CD14-positive monocyte (primary cell): ENCODE measurements at regions not wholly inside any gene's neighbourhood (a gene's known extent, or its start where the extent isn't known, plus 50 kb on each side); places are given as distances from the start of the nearest gene placed in this dataset.

Experiments
- DNase-seq, 3 donors: peaks; one replicate each; pipeline ENCODE4 v3.0.0-alpha.2; 2011 to 2022
- H2AFZ ChIP-seq: 2 replicates; pipeline ENCODE4 v1.6.0; 2012; ENCODE audit warnings: mild to moderate bottlenecking, low read depth, low read length, inconsistent platforms; ENCODE audit not compliant: insufficient read depth, poor library complexity, severe bottlenecking
- H3K27ac ChIP-seq, 2 donors: 1 replicate in 1 of 2; 2 replicates in 1 of 2; pipeline ENCODE4 v1.5.1; 2012 to 2013; ENCODE audit warnings: low read length in 2 of 2, control low read depth in 1 of 2, inconsistent platforms in 1 of 2, low read depth in 1 of 2, mild to moderate bottlenecking in 1 of 2
- H3K27me3 ChIP-seq, 2 donors: one replicate each; pipeline versions ENCODE4 v1.6.0 to v1.6.1; 2011 to 2013; ENCODE audit warnings: low read length in 2 of 2; ENCODE audit not compliant: control insufficient read depth in 2 of 2, insufficient read depth in 2 of 2
- H3K36me3 ChIP-seq, 2 donors: replicated peaks in 1 of 2; 1 replicate in 1 of 2; 2 replicates in 1 of 2; pipeline versions ENCODE4 v1.5.1 to v1.6.1; 2012 to 2013; ENCODE audit warnings: low read length in 2 of 2, control low read depth in 1 of 2, inconsistent platforms in 1 of 2, mild to moderate bottlenecking in 1 of 2; ENCODE audit not compliant: insufficient read depth in 2 of 2, control insufficient read depth in 1 of 2
- H3K4me1 ChIP-seq, 2 donors: 1 replicate in 1 of 2; 2 replicates in 1 of 2; pipeline versions ENCODE4 v1.5.1 to v1.6.1; 2012 to 2013; ENCODE audit warnings: low read length in 2 of 2, control low read depth in 1 of 2, inconsistent platforms in 1 of 2, mild to moderate bottlenecking in 1 of 2, moderate library complexity in 1 of 2; ENCODE audit not compliant: insufficient read depth in 2 of 2, control insufficient read depth in 1 of 2
- H3K4me2 ChIP-seq: replicated peaks from 2 replicates; pipeline ENCODE3; 2012; ENCODE audit warnings: low read length, moderate library complexity, mild to moderate bottlenecking; ENCODE audit not compliant: poor library complexity, severe bottlenecking; ENCODE audit errors: extremely low read depth
- H3K4me3 ChIP-seq, 3 experiments: fragments of 200-600 bp in 1 of 3; sonication (generic) in 1 of 3; replicated peaks in 1 of 3; 1 replicate in 2 of 3; 2 replicates in 1 of 3; pipeline ENCODE4 v1.5.1; 2011 to 2013; ENCODE audit warnings: low read length in 3 of 3, mild to moderate bottlenecking in 3 of 3, control low read depth in 2 of 3, low read depth in 2 of 3, inconsistent platforms in 1 of 3, moderate library complexity in 1 of 3
- H3K79me2 ChIP-seq: 2 replicates; pipeline ENCODE4 v1.6.0; 2012; ENCODE audit warnings: mild to moderate bottlenecking, control low read depth, inconsistent platforms, low read length, moderate library complexity; ENCODE audit not compliant: insufficient read depth
- H3K9ac ChIP-seq: 2 replicates; pipeline ENCODE4 v1.6.0; 2017; ENCODE audit warnings: low read length, mild to moderate bottlenecking; ENCODE audit not compliant: insufficient read depth, poor library complexity, severe bottlenecking
- H3K9me3 ChIP-seq, 2 donors: replicated peaks in 1 of 2; 1 replicate in 1 of 2; 2 replicates in 1 of 2; pipeline versions ENCODE4 v1.5.1 to v1.6.1; 2012 to 2013; ENCODE audit warnings: low read length in 2 of 2, control low read depth in 1 of 2; ENCODE audit not compliant: control insufficient read depth in 1 of 2, insufficient read depth in 1 of 2
- H4K20me1 ChIP-seq: 2 replicates; pipeline ENCODE4 v1.6.0; 2012; ENCODE audit warnings: mild to moderate bottlenecking, low read length, control low read depth, moderate library complexity; ENCODE audit not compliant: insufficient read depth
- H3K27ac Mint-ChIP-seq, 7 donors: one replicate each; pipeline ENCODE4 v1.8.0; 2020; ENCODE audit warnings: mild to moderate bottlenecking in 7 of 7, mixed read lengths in 7 of 7, moderate library complexity in 6 of 7, inconsistent platforms in 2 of 7
- H3K27me3 Mint-ChIP-seq, 3 donors: one replicate each; pipeline ENCODE4 v1.8.0; 2021 to 2022; ENCODE audit warnings: low read depth in 3 of 3, mild to moderate bottlenecking in 3 of 3, mixed read lengths in 3 of 3, moderate library complexity in 3 of 3, inconsistent platforms in 1 of 3
- H3K36me3 Mint-ChIP-seq, 2 donors: one replicate each; pipeline ENCODE4 v1.8.0; 2020; ENCODE audit warnings: mixed read lengths in 2 of 2, inconsistent platforms in 1 of 2, mild to moderate bottlenecking in 1 of 2
- H3K4me1 Mint-ChIP-seq: one replicate; pipeline ENCODE4 v1.8.0; 2020; ENCODE audit warnings: mild to moderate bottlenecking, mixed read lengths
- H3K4me3 Mint-ChIP-seq, 2 donors: one replicate each; pipeline ENCODE4 v1.8.0; 2020; ENCODE audit warnings: mild to moderate bottlenecking in 2 of 2, mixed read lengths in 2 of 2, moderate library complexity in 1 of 2
- H3K9me3 Mint-ChIP-seq, 7 donors: one replicate each; pipeline ENCODE4 v1.8.0; 2020 to 2022; ENCODE audit warnings: mixed read lengths in 7 of 7, mild to moderate bottlenecking in 6 of 7, moderate library complexity in 6 of 7, inconsistent platforms in 2 of 7
- CTCF ChIP-seq: fragments of 200-600 bp; IDR thresholded peaks from one replicate; pipeline ENCODE4 v1.8.0; 2022; ENCODE audit warnings: antibody characterized with exemption, mild to moderate bottlenecking
- WGBS: methylation state at CpG from one replicate; pipeline ENCODE4 v1.1.5; 2013; ENCODE audit warnings: missing lambda C conversion rate; ENCODE audit not compliant: insufficient coverage; 5-methylcytosine and 5-hydroxymethylcytosine counted together
- intact Hi-C, 2 donors: fragments of 100-400 bp; cut with micrococcal nuclease; formaldehyde crosslinking; loops; one replicate each; pipeline versions ENCODE4 v1.15.0 to v1.15.1; 2023

- H3K4me3 ChIP-seq, result no peak overlapping the region
- Mint-ChIP-seq H3K36me3 (no peaks in the 10 kb centered on the region), H3K27me3 (no peaks in the 10 kb centered on the region), H3K4me3 (no peak overlapping the region), H3K9me3 (peaks cover 0 to 21% (median 3%) of the 10 kb centered on the region in 7 donors), H3K27ac (no peak overlapping the region), H3K4me1 (no peaks in the 10 kb centered on the region)
- no peaks in the 10 kb centered on the region for H3K79me2 ChIP-seq
- no CpG with 5 or more reads among the region's 2 CpGs for WGBS
- H3K4me1 ChIP-seq, result no peaks in the 10 kb centered on the region
- no peak overlapping the region for H2AFZ ChIP-seq
- H3K4me2 ChIP-seq, result no peak overlapping the region
- peaks cover 15 to 25% of the 10 kb centered on the region in 2 donors for H3K9me3 ChIP-seq
- no peak for TF ChIP-seq CTCF
- H3K27me3 ChIP-seq, result no peaks in the 10 kb centered on the region
- no peak overlapping the region for H3K27ac ChIP-seq
- no peaks in the 10 kb centered on the region for H3K36me3 ChIP-seq
- no peak for DNase-seq
- intact Hi-C loops, result no loop called here
- no peaks in the 10 kb centered on the region for H4K20me1 ChIP-seq
- H3K9ac ChIP-seq, result no peak overlapping the region
Measured at GRCh38 chr5:26563979-26564378, 474.4 kb downstream of the CDH9 start.

- no peak overlapping the region for H3K27ac ChIP-seq
- no peaks in the 10 kb centered on the region for H3K4me1 ChIP-seq
- H3K27me3 ChIP-seq, result no peaks in the 10 kb centered on the region
- TF ChIP-seq CTCF, result no peak
- no peak overlapping the region for H3K27ac Mint-ChIP-seq
- 67% methylated on average over 2 of the region's 2 CpGs for WGBS
- intact Hi-C loops, result no loop called here
- no peak overlapping the region for H3K4me3 ChIP-seq
- no peaks in the 10 kb centered on the region for H3K36me3 Mint-ChIP-seq
- no peak overlapping the region for H3K9ac ChIP-seq
- no peak overlapping the region for H3K4me2 ChIP-seq
- H3K9me3 ChIP-seq, result no peaks in the 10 kb centered on the region
- no peak overlapping the region for H3K4me3 Mint-ChIP-seq
- H2AFZ ChIP-seq, result no peak overlapping the region
- H3K36me3 ChIP-seq, result no peaks in the 10 kb centered on the region
- no peaks in the 10 kb centered on the region for H3K27me3 Mint-ChIP-seq
- H3K4me1 Mint-ChIP-seq, result no peaks in the 10 kb centered on the region
- H3K79me2 ChIP-seq, result no peaks in the 10 kb centered on the region
- no peaks in the 10 kb centered on the region for H4K20me1 ChIP-seq
- no peak for DNase-seq
- peaks cover 0 to 2% (median 0%) of the 10 kb centered on the region in 7 donors for H3K9me3 Mint-ChIP-seq
Measured at GRCh38 chr5:26553079-26553478, 485.3 kb downstream of the CDH9 start.
